SK-N-SH (cell line): ENCODE measurements at regions not wholly inside any gene's neighbourhood (a gene's known extent, or its start where the extent isn't known, plus 50 kb on each side); places are given as distances from the start of the nearest gene placed in this dataset.

Experiments used
- CTCF ChIA-PET: fragments of 300-600, 350-600 bp; formaldehyde crosslinking; extraction: SDS; loops from one replicate; lab custom pipeline; 2021; lab: Yijun Ruan, JAX
- POLR2A ChIA-PET: fragments of 350-600 bp; sonication (Branson Sonifier 250); formaldehyde crosslinking; extraction: SDS; loops from one replicate; lab custom pipeline; 2020; ENCODE audit warnings: antibody characterized with exemption, inconsistent platforms; lab: Yijun Ruan, JAX
- DNase-seq: peaks from one replicate; pipeline ENCODE4 v3.0.0; 2012
- H2AFZ ChIP-seq: fragments of 200-600 bp; sonication (generic); 2 replicates; pipeline ENCODE4 v1.8.1; 2016; ENCODE audit warnings: antibody characterized with exemption, mild to moderate bottlenecking, low read depth
- H3F3A ChIP-seq: fragments of 200-600 bp; sonication (generic); replicated peaks from 2 replicates; pipeline ENCODE3; 2016; ENCODE audit warnings: antibody characterized with exemption, mild to moderate bottlenecking; ENCODE audit not compliant: insufficient read depth
- H3K27ac ChIP-seq, 2 experiments: fragments of 200-500 bp in 1 of 2; fragments of 200-600 bp in 1 of 2; sonication (Bioruptor generic) in 1 of 2; sonication (generic), shearing (Covaris generic) in 1 of 2; 2 replicates each; pipeline versions ENCODE4 v1.5.1 to v1.6.1; 2014 to 2016; ENCODE audit warnings: low read depth in 2 of 2, inconsistent platforms in 1 of 2, low read length in 1 of 2, mild to moderate bottlenecking in 1 of 2, mixed read lengths in 1 of 2
- H3K27me3 ChIP-seq: fragments of 200-600 bp; sonication (generic), shearing (Covaris generic); 2 replicates; pipeline ENCODE4 v1.6.1; 2016; ENCODE audit warnings: mixed run types; ENCODE audit not compliant: insufficient read depth
- H3K36me3 ChIP-seq, 2 experiments: fragments of 200-500 bp in 1 of 2; fragments of 200-600 bp in 1 of 2; sonication (Bioruptor generic) in 1 of 2; sonication (generic) in 1 of 2; replicated peaks in 1 of 2; 2 replicates each; pipeline versions ENCODE3 to v1.5.1; 2014 to 2016; ENCODE audit warnings: low read length in 1 of 2, mild to moderate bottlenecking in 1 of 2; ENCODE audit not compliant: insufficient read depth in 2 of 2, control insufficient read depth in 1 of 2
- H3K4me1 ChIP-seq, 2 experiments: fragments of 200-500 bp in 1 of 2; fragments of 200-600 bp in 1 of 2; sonication (Bioruptor generic) in 1 of 2; sonication (generic), shearing (Covaris generic) in 1 of 2; 2 replicates each; pipeline versions ENCODE4 v1.5.1 to v1.6.1; 2014 to 2016; ENCODE audit warnings: low read depth in 1 of 2, low read length in 1 of 2, mixed run types in 1 of 2; ENCODE audit not compliant: insufficient read depth in 2 of 2, control insufficient read depth in 1 of 2
- H3K4me2 ChIP-seq: fragments of 200-600 bp; sonication (generic), shearing (Covaris generic); 2 replicates; pipeline ENCODE4 v1.6.1; 2017; ENCODE audit warnings: mixed run types
- H3K4me3 ChIP-seq, 2 experiments: fragments of 200-500 bp in 1 of 2; fragments of 200-600 bp in 1 of 2; sonication (Bioruptor generic) in 1 of 2; sonication (generic), shearing (Covaris generic) in 1 of 2; 2 replicates each; pipeline versions ENCODE4 v1.5.1 to v1.8.1; 2014 to 2016; ENCODE audit warnings: low read depth in 2 of 2, inconsistent platforms in 1 of 2, low read length in 1 of 2, mild to moderate bottlenecking in 1 of 2, mixed read lengths in 1 of 2, moderate library complexity in 1 of 2
- H3K79me2 ChIP-seq: fragments of 200-600 bp; sonication (generic); 2 replicates; pipeline ENCODE4 v1.8.1; 2017; ENCODE audit warnings: mild to moderate bottlenecking; ENCODE audit not compliant: insufficient read depth
- H3K9ac ChIP-seq: fragments of 200-600 bp; sonication (generic); 2 replicates; pipeline ENCODE4 v1.6.1; 2017; ENCODE audit warnings: mixed run types
- H3K9me2 ChIP-seq: fragments of 200-600 bp; sonication (generic); 2 replicates; pipeline ENCODE4 v1.6.1; 2017; ENCODE audit warnings: mixed run types
- H3K9me3 ChIP-seq: fragments of 200-600 bp; sonication (generic); 2 replicates; pipeline ENCODE4 v1.6.1; 2017; ENCODE audit warnings: mixed run types, mild to moderate bottlenecking, moderate library complexity
- H4K20me1 ChIP-seq: fragments of 200-600 bp; sonication (generic); 2 replicates; pipeline ENCODE4 v1.6.1; 2017; ENCODE audit warnings: mild to moderate bottlenecking, mixed run types; ENCODE audit not compliant: insufficient read depth
- CHD2 ChIP-seq: fragments of 150-350 bp; IDR thresholded peaks from 2 replicates; pipeline ENCODE4 v1.6.1; 2018; ENCODE audit warnings: low read length; ENCODE audit not compliant: partially characterized antibody
- EP300 ChIP-seq, 2 experiments: IDR thresholded peaks; 2 replicates each; pipeline versions ENCODE4 v1.4.0 to v1.6.1; 2012; ENCODE audit warnings: borderline replicate concordance in 1 of 2, low read depth in 1 of 2, low read length in 1 of 2
- FOXJ3 ChIP-seq: sonication (generic); formaldehyde crosslinking; IDR thresholded peaks from 2 replicates; pipeline ENCODE4 v1.5.1; 2020; ENCODE audit warnings: mild to moderate bottlenecking, missing genetic modification reagents
- GABPA ChIP-seq: IDR thresholded peaks from 2 replicates; pipeline ENCODE4 v1.4.0; 2012; ENCODE audit warnings: low read depth, mild to moderate bottlenecking
- MAX ChIP-seq: IDR thresholded peaks from 2 replicates; pipeline ENCODE4 v1.4.0; 2012; ENCODE audit warnings: low read depth
- RXRA ChIP-seq: IDR thresholded peaks from 2 replicates; pipeline ENCODE4 v1.4.0; 2012; ENCODE audit warnings: low read depth, mild to moderate bottlenecking, borderline replicate concordance
- SIN3A ChIP-seq: IDR thresholded peaks from 2 replicates; pipeline ENCODE4 v1.6.1; 2012; ENCODE audit warnings: low read depth, mild to moderate bottlenecking, low read length, moderate library complexity, borderline replicate concordance
- TAF1 ChIP-seq: IDR thresholded peaks from 2 replicates; pipeline ENCODE4 v1.6.1; 2012; ENCODE audit warnings: low read depth, mild to moderate bottlenecking, low read length, moderate library complexity, borderline replicate concordance
- TCF12 ChIP-seq: IDR thresholded peaks from 2 replicates; pipeline ENCODE4 v1.4.0; 2012
- TEAD4 ChIP-seq: IDR thresholded peaks from 2 replicates; pipeline ENCODE4 v1.4.0; 2012; ENCODE audit warnings: mild to moderate bottlenecking, borderline replicate concordance; ENCODE audit not compliant: insufficient read depth
- WGBS: methylation state at CpG from one replicate; pipeline ENCODE4 v1.1.6; 2017; ENCODE audit warnings: low lambda C conversion rate; 5-methylcytosine and 5-hydroxymethylcytosine counted together
- TF ChIP-seq, protein P1 (sequence below): fragments of 200-600 bp; sonication (generic); IDR thresholded peaks from 2 replicates; pipeline ENCODE4 v1.6.1; 2017; ENCODE audit warnings: antibody characterized with exemption, mild to moderate bottlenecking, moderate library complexity
- TF ChIP-seq, protein P2 (sequence below): IDR thresholded peaks from 2 replicates; pipeline ENCODE4 v1.4.0; 2012; ENCODE audit warnings: low read depth, borderline replicate concordance

- no peak for TF ChIP-seq RXRA
- TF ChIP-seq GABPA, result no peak
- TF ChIP-seq, protein P1, sequence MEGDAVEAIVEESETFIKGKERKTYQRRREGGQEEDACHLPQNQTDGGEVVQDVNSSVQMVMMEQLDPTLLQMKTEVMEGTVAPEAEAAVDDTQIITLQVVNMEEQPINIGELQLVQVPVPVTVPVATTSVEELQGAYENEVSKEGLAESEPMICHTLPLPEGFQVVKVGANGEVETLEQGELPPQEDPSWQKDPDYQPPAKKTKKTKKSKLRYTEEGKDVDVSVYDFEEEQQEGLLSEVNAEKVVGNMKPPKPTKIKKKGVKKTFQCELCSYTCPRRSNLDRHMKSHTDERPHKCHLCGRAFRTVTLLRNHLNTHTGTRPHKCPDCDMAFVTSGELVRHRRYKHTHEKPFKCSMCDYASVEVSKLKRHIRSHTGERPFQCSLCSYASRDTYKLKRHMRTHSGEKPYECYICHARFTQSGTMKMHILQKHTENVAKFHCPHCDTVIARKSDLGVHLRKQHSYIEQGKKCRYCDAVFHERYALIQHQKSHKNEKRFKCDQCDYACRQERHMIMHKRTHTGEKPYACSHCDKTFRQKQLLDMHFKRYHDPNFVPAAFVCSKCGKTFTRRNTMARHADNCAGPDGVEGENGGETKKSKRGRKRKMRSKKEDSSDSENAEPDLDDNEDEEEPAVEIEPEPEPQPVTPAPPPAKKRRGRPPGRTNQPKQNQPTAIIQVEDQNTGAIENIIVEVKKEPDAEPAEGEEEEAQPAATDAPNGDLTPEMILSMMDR, result no peak
- TF ChIP-seq TCF12, result no peak
- TF ChIP-seq, protein P2, sequence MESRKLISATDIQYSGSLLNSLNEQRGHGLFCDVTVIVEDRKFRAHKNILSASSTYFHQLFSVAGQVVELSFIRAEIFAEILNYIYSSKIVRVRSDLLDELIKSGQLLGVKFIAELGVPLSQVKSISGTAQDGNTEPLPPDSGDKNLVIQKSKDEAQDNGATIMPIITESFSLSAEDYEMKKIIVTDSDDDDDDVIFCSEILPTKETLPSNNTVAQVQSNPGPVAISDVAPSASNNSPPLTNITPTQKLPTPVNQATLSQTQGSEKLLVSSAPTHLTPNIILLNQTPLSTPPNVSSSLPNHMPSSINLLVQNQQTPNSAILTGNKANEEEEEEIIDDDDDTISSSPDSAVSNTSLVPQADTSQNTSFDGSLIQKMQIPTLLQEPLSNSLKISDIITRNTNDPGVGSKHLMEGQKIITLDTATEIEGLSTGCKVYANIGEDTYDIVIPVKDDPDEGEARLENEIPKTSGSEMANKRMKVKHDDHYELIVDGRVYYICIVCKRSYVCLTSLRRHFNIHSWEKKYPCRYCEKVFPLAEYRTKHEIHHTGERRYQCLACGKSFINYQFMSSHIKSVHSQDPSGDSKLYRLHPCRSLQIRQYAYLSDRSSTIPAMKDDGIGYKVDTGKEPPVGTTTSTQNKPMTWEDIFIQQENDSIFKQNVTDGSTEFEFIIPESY, result no peak
- TF ChIP-seq TEAD4, result no peak
- TF ChIP-seq SIN3A, result no peak
- no peak for TF ChIP-seq CHD2
- TF ChIP-seq, all 33 proteins: peak for 0
Measured at GRCh38 chr1:104028416-104029035, 278.8 kb downstream of the AMY1C start (continued).

DNA sequence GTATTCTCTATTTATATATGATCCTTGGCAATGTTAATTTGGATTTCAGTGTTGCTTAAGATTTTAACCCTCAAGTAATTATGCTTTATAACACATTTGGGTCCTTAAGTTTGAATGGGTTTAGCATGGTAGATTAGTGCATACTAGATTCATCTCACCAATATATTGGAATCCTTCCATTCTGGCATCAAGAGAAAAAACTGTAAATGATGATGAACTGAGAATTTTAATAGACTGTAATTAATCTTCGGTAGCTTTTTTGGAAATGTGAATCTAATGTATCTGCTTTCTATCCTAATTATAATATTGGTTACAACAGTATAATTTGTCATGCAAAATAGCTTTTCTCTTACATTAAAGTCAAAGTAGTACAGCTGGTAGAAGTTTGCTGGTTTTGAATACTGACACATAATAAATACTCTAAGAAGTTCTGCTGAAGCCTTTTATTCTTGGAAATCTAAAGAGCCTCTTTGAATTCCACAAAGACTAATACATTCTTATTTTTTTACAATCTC is 279.8 kb downstream of the AMY1C start:
- Histone ChIP-seq H2AFZ (no peak overlapping the region), H3K9me3 (no peaks in the 10 kb centered on the region), H3K9ac (no peak overlapping the region), H3K4me3 (no peak overlapping the region), H3K27ac (no peak overlapping the region), H3K9me2 (no peaks in the 10 kb centered on the region), H3K79me2 (no peaks in the 10 kb centered on the region), H3K27me3 (no peaks in the 10 kb centered on the region), H3K4me2 (no peak overlapping the region), H4K20me1 (no peaks in the 10 kb centered on the region), H3F3A (no peaks in the 10 kb centered on the region), H3K4me1 (no peaks in the 10 kb centered on the region), H3K36me3 (no peaks in the 10 kb centered on the region)
- ChIA-PET CTCF (interaction anchor here (1.1 kb wide), 1 partner anchor 207 kb away, joined by 3 read pairs; no protein-coding TSS in a partner anchor), POLR2A (no interaction called here)
- WGBS, result 46% methylated on average over 1 of the region's 1 CpG
- no peak for DNase-seq
- TF ChIP-seq SIN3A, result no peak
- TF ChIP-seq GABPA, result no peak
- no peak for TF ChIP-seq TAF1
- TF ChIP-seq FOXJ3, result no peak
- TF ChIP-seq, protein P1, result no peak
- TF ChIP-seq MAX, result no peak
- no peak for TF ChIP-seq EP300 (IDR thresholded peaks at IDR 0.05; ENCODE audit: borderline replicate concordance in 1 of 2, low read depth in 1 of 2, low read length in 1 of 2)
- TF ChIP-seq, protein P2, result no peak
